Endodermal cell (in vitro differentiated cells): ENCODE measurements at regions not wholly inside any gene's neighbourhood (a gene's known extent, or its start where the extent isn't known, plus 50 kb on each side); places are given as distances from the start of the nearest gene placed in this dataset.

ENCODE experiments used
- DNase-seq: peaks from one replicate; pipeline ENCODE4 v3.0.0-alpha.2; 2017
- H3K27ac ChIP-seq: 2 replicates; pipeline ENCODE4 v1.5.1; 2013; ENCODE audit warnings: mild to moderate bottlenecking, low read depth, low read length, moderate library complexity
- H3K27me3 ChIP-seq: 2 replicates; pipeline ENCODE4 v1.6.1; 2013; ENCODE audit warnings: mild to moderate bottlenecking, low read length, moderate library complexity; ENCODE audit not compliant: insufficient read depth, control insufficient read depth, poor library complexity, severe bottlenecking
- H3K36me3 ChIP-seq: 2 replicates; pipeline ENCODE4 v1.7.0; 2013; ENCODE audit warnings: mild to moderate bottlenecking, low read length, moderate library complexity; ENCODE audit not compliant: control insufficient read depth, insufficient read depth
- H3K4me1 ChIP-seq: one replicate; pipeline ENCODE4 v1.7.0; 2013; ENCODE audit warnings: low read length; ENCODE audit not compliant: control insufficient read depth, insufficient read depth
- H3K4me3 ChIP-seq: 2 replicates; pipeline ENCODE4 v1.5.1; 2013; ENCODE audit warnings: mild to moderate bottlenecking, low read length, moderate library complexity
- H3K9ac ChIP-seq: 2 replicates; pipeline ENCODE4 v1.6.1; 2013; ENCODE audit warnings: mild to moderate bottlenecking, low read length, moderate library complexity; ENCODE audit not compliant: poor library complexity, severe bottlenecking; ENCODE audit errors: extremely low read depth
- H3K9me3 ChIP-seq: 2 replicates; pipeline ENCODE4 v1.6.1; 2013; ENCODE audit warnings: mild to moderate bottlenecking, low read length, moderate library complexity; ENCODE audit not compliant: control insufficient read depth
- H3K27ac Mint-ChIP-seq: 2 replicates; pipeline ENCODE4 v1.8.0; 2020; ENCODE audit warnings: mixed read lengths
- H3K27me3 Mint-ChIP-seq: 2 replicates; pipeline ENCODE4 v1.8.0; 2021; ENCODE audit warnings: mild to moderate bottlenecking, mixed read lengths; ENCODE audit not compliant: insufficient read depth
- H3K36me3 Mint-ChIP-seq: 2 replicates; pipeline ENCODE4 v1.8.0; 2020; ENCODE audit warnings: low read depth, mixed read lengths
- H3K4me1 Mint-ChIP-seq: 2 replicates; pipeline ENCODE4 v1.8.0; 2020; ENCODE audit warnings: mixed read lengths
- H3K4me3 Mint-ChIP-seq: 2 replicates; pipeline ENCODE4 v1.8.0; 2020; ENCODE audit warnings: mild to moderate bottlenecking, moderate library complexity, mixed read lengths
- H3K9me3 Mint-ChIP-seq: 2 replicates; pipeline ENCODE4 v1.8.0; 2020; ENCODE audit warnings: mild to moderate bottlenecking, mixed read lengths
- CTCF ChIP-seq: fragments of 200-600 bp; sonication (generic); conservative IDR thresholded peaks from 2 replicates; pipeline ENCODE4 v1.5.0; 2021; ENCODE audit warnings: antibody characterized with exemption, mild to moderate bottlenecking
- whole genome bisulfite sequencing, 2 experiments: methylation state at CpG; one replicate each; pipeline versions ENCODE4 v1.1.5 to v1.1.7; 2013; ENCODE audit warnings: missing lambda C conversion rate in 2 of 2, mixed read lengths in 1 of 2; ENCODE audit not compliant: insufficient coverage in 1 of 2, insufficient read length in 1 of 2; 5-methylcytosine and 5-hydroxymethylcytosine counted together

GRCh38 chr1:38194472-38194871 lies 147.9 kb upstream of the POU3F1 start:
- Mint-ChIP-seq H3K36me3 (no peaks in the 10 kb centered on the region), H3K27ac (no peak overlapping the region), H3K4me1 (no peaks in the 10 kb centered on the region), H3K4me3 (no peak overlapping the region), H3K9me3 (peaks cover 7% of the 10 kb centered on the region), H3K27me3 (peaks cover 85% of the 10 kb centered on the region)
- Histone ChIP-seq H3K9ac (no peak overlapping the region), H3K4me3 (no peak overlapping the region), H3K36me3 (no peaks in the 10 kb centered on the region), H3K9me3 (peaks cover under 1% of the 10 kb centered on the region), H3K27ac (no peak overlapping the region), H3K4me1 (no peaks in the 10 kb centered on the region), H3K27me3 (peaks cover 97% of the 10 kb centered on the region)
- no peak for DNase-seq
- no peak for TF ChIP-seq CTCF
- WGBS, 2 experiments = 86 to 87% methylated on average over 3 to 5 of the region's 6 CpGs

GRCh38 chr1:38193040-38193439 lies 146.4 kb upstream of the POU3F1 start:
- Histone ChIP-seq H3K36me3 (no peaks in the 10 kb centered on the region), H3K4me1 (no peaks in the 10 kb centered on the region), H3K27ac (no peak overlapping the region), H3K27me3 (peaks cover 98% of the 10 kb centered on the region), H3K9me3 (peaks cover 10% of the 10 kb centered on the region), H3K4me3 (no peak overlapping the region), H3K9ac (no peak overlapping the region)
- H3K9me3 Mint-ChIP-seq = peaks cover 12% of the 10 kb centered on the region
- 66% methylated on average over 2 to 3 of the region's 3 CpGs for WGBS, 2 experiments
- no peak for DNase-seq
- no peaks in the 10 kb centered on the region for H3K36me3 Mint-ChIP-seq
- H3K27ac Mint-ChIP-seq = no peak overlapping the region
- H3K4me3 Mint-ChIP-seq = no peak overlapping the region
- peaks cover 89% of the 10 kb centered on the region for H3K27me3 Mint-ChIP-seq
- no peak for TF ChIP-seq CTCF
- H3K4me1 Mint-ChIP-seq = no peaks in the 10 kb centered on the region

GRCh38 chr1:38191461-38191860 lies 144.9 kb upstream of the POU3F1 start:
- H3K4me3 Mint-ChIP-seq = no peak overlapping the region
- 83 to 89% methylated on average over 6 to 7 of the region's 7 CpGs for WGBS, 2 experiments
- TF ChIP-seq CTCF = no peak

More at GRCh38 chr1:38191461-38191860, 144.9 kb upstream of the POU3F1 start:
- peaks cover 10% of the 10 kb centered on the region for H3K9me3 ChIP-seq
- no peak for DNase-seq
- Mint-ChIP-seq H3K36me3 (no peaks in the 10 kb centered on the region), H3K4me1 (no peaks in the 10 kb centered on the region), H3K27me3 (peaks cover 95% of the 10 kb centered on the region), H3K27ac (no peak overlapping the region), H3K9me3 (peaks cover 12% of the 10 kb centered on the region)
- H3K4me1 ChIP-seq = no peaks in the 10 kb centered on the region
- H3K4me3 ChIP-seq = no peak overlapping the region
- H3K27ac ChIP-seq = no peak overlapping the region
- H3K27me3 ChIP-seq = peaks cover 99% of the 10 kb centered on the region
- H3K9ac ChIP-seq = no peak overlapping the region
- H3K36me3 ChIP-seq = no peaks in the 10 kb centered on the region
